ENCODE measurements at regions not wholly inside any gene's neighbourhood (a gene's known extent, or its start where the extent isn't known, plus 50 kb on each side); places are given as distances from the start of the nearest gene placed in this dataset.
"Not testable (repeated sequence)": the region's sequence is repeated elsewhere in the genome, so short reads cannot be mapped to it uniquely, and the experiment has no call there.

- H3K36me3 Mint-ChIP-seq: no peaks in the 10 kb centered on the region
- ATAC-seq: peak; percentile 21
- H3K4me3 Mint-ChIP-seq: no peak overlapping the region
- no peaks in the 10 kb centered on the region for H3K9me3 Mint-ChIP-seq
- no peak for DNase-seq (ENCODE audit: low spot score in 2 of 2)
- no peak overlapping the region for H3K27ac Mint-ChIP-seq
- no peaks in the 10 kb centered on the region for H3K4me1 Mint-ChIP-seq
Observed at GRCh38 chr3:124333931-124334640, 342.2 kb upstream of the ROPN1 start.

- H3K4me1 Mint-ChIP-seq: no peaks in the 10 kb centered on the region
- no peaks in the 10 kb centered on the region for H3K9me3 Mint-ChIP-seq
- H3K4me3 Mint-ChIP-seq: no peak overlapping the region
- no peak overlapping the region for H3K27ac Mint-ChIP-seq
- ATAC-seq (no peak), DNase-seq (ENCODE audit: low spot score in 2 of 2) (no peak)
- no peaks in the 10 kb centered on the region for H3K36me3 Mint-ChIP-seq
Observed at GRCh38 chr3:124336067-124336656, 344.2 kb upstream of the ROPN1 start.

- DNase-seq (ENCODE audit: low spot score in 2 of 2): no peak
- Mint-ChIP-seq H3K36me3 (no peaks in the 10 kb centered on the region), H3K9me3 (no peaks in the 10 kb centered on the region), H3K4me3 (no peak overlapping the region), H3K27ac (no peak overlapping the region), H3K4me1 (no peaks in the 10 kb centered on the region)
- no peak for ATAC-seq
Observed at GRCh38 chr3:124345845-124346244, 353.9 kb upstream of the ROPN1 start.

DNA sequence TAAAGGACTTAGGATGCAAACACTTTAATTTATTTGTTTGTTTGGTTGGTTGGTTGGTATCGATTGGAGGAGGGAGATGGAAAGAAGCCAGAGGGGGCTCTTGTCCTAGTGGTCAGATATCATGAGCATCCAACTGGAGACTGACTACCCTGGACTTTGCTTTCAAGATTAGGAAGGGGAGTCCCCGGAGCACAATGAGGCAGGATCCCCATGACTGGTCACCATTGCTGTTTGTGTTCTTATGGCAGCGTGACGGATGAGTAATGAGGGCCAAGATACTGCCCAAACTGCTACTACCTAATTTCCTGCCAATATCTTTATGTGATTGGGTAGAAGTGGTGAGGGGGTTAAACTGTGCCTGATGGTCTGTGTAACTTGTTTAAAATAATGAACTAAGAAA lies 354.6 kb upstream of the ROPN1 start:
- DNase-seq (ENCODE audit: low spot score in 2 of 2) (no peak), ATAC-seq (no peak)
- Mint-ChIP-seq H3K4me1 (no peaks in the 10 kb centered on the region), H3K27ac (no peak overlapping the region), H3K9me3 (no peaks in the 10 kb centered on the region), H3K4me3 (no peak overlapping the region), H3K36me3 (no peaks in the 10 kb centered on the region)

- H3K4me3 Mint-ChIP-seq: no peak overlapping the region
- no peaks in the 10 kb centered on the region for H3K4me1 Mint-ChIP-seq
- no peaks in the 10 kb centered on the region for H3K36me3 Mint-ChIP-seq
- DNase-seq (ENCODE audit: low spot score in 2 of 2) (no peak), ATAC-seq (no peak)
- no peaks in the 10 kb centered on the region for H3K9me3 Mint-ChIP-seq
- no peak overlapping the region for H3K27ac Mint-ChIP-seq
Observed at GRCh38 chr3:124347418-124347817, 355.5 kb upstream of the ROPN1 start.

DNA sequence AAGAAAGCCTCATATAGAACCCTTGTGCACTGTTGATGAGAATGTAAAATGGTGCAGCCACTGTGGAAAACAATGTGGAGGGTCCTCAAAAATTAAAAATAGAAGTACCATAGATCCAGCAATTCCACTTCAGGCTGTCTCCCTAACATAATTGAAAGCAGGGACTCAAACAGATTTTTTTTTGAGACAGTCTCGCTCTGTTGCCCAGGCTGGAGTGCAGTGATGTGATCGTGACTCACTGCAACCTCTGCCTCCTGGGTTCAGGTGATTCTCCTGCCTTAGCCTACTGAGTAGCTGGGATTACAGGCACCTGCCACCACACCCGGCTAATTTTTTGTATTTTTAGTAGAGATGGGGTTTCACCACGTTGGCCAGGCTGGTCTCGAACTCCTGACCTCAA lies 356.6 kb upstream of the ROPN1 start:
- not testable (repeated sequence) for H3K4me1 Mint-ChIP-seq; DNase-seq (ENCODE audit: low spot score in 2 of 2); H3K27ac Mint-ChIP-seq; ATAC-seq; H3K4me3 Mint-ChIP-seq; H3K9me3 Mint-ChIP-seq; H3K36me3 Mint-ChIP-seq

GRCh38 chr3:124351430-124352148 lies 359.7 kb upstream of the ROPN1 start:
- Mint-ChIP-seq H3K4me1 (no peaks in the 10 kb centered on the region), H3K4me3 (no peak overlapping the region), H3K36me3 (no peaks in the 10 kb centered on the region), H3K9me3 (no peaks in the 10 kb centered on the region), H3K27ac (no peak overlapping the region)
- no peak for DNase-seq (ENCODE audit: low spot score in 2 of 2)
- ATAC-seq: no peak

GRCh38 chr3:124352149-124352539 lies 360.2 kb upstream of the ROPN1 start:
- no peaks in the 10 kb centered on the region for H3K4me1 Mint-ChIP-seq

GRCh38 chr3:124353691-124354090 lies 361.8 kb upstream of the ROPN1 start:
- no peak for ATAC-seq

More at GRCh38 chr3:124352149-124352539, 360.2 kb upstream of the ROPN1 start:
- H3K27ac Mint-ChIP-seq: no peak overlapping the region
- H3K9me3 Mint-ChIP-seq: peaks cover 2% of the 10 kb centered on the region
- ATAC-seq: no peak
- no peak overlapping the region for H3K4me3 Mint-ChIP-seq
- no peaks in the 10 kb centered on the region for H3K36me3 Mint-ChIP-seq
- no peak for DNase-seq (ENCODE audit: low spot score in 2 of 2)

GRCh38 chr3:124354150-124354549 lies 362.2 kb upstream of the ROPN1 start:
- DNase-seq (ENCODE audit: low spot score in 2 of 2): no peak
- Mint-ChIP-seq H3K9me3 (peaks cover 5% of the 10 kb centered on the region), H3K27ac (no peak overlapping the region), H3K4me3 (no peak overlapping the region), H3K36me3 (no peaks in the 10 kb centered on the region), H3K4me1 (no peaks in the 10 kb centered on the region)
- no peak for ATAC-seq

More at GRCh38 chr3:124353691-124354090, 361.8 kb upstream of the ROPN1 start:
- Mint-ChIP-seq H3K9me3 (peaks cover 5% of the 10 kb centered on the region), H3K4me3 (no peak overlapping the region), H3K36me3 (no peaks in the 10 kb centered on the region), H3K4me1 (no peaks in the 10 kb centered on the region), H3K27ac (no peak overlapping the region)
- no peak for DNase-seq (ENCODE audit: low spot score in 2 of 2)

GRCh38 chr3:124358156-124358555 lies 366.2 kb upstream of the ROPN1 start:
- DNase-seq (ENCODE audit: low spot score in 2 of 2) (no peak), ATAC-seq (no peak)
- H3K4me1 Mint-ChIP-seq: no peaks in the 10 kb centered on the region
- H3K27ac Mint-ChIP-seq: no peak overlapping the region
- peaks cover 5% of the 10 kb centered on the region for H3K9me3 Mint-ChIP-seq
- H3K36me3 Mint-ChIP-seq: no peaks in the 10 kb centered on the region
- no peak overlapping the region for H3K4me3 Mint-ChIP-seq

DNA sequence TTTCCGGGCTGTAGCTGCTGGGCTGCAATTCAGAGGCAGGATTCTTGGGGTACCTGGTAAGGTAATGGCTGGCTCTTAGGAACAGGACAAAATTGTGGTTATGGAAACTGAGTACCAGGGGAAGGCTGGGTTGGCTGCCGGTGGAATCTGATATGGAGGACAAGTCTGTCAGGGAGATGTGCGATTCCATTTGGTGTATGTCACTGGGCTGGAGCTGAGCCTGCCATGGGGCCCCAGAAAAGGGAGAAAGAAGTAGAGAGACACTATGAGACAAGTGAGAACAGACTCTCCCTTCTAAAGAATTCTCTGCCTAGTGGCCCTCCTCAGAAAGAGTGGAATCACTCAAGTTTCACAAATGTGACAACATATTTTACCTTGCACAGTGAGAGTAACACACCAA lies 368.2 kb upstream of the ROPN1 start:
- no peak overlapping the region for H3K4me3 Mint-ChIP-seq
- no peaks in the 10 kb centered on the region for H3K36me3 Mint-ChIP-seq
- H3K9me3 Mint-ChIP-seq: peaks cover 5% of the 10 kb centered on the region
- no peaks in the 10 kb centered on the region for H3K4me1 Mint-ChIP-seq
- ATAC-seq (no peak), DNase-seq (ENCODE audit: low spot score in 2 of 2) (no peak)
- no peak overlapping the region for H3K27ac Mint-ChIP-seq

- ATAC-seq (no peak), DNase-seq (ENCODE audit: low spot score in 2 of 2) (no peak)
- Mint-ChIP-seq H3K27ac (no peak overlapping the region), H3K9me3 (peaks cover 5% of the 10 kb centered on the region), H3K4me3 (no peak overlapping the region), H3K36me3 (no peaks in the 10 kb centered on the region), H3K4me1 (no peaks in the 10 kb centered on the region)
Observed at GRCh38 chr3:124360563-124360962, 368.6 kb upstream of the ROPN1 start.

DNA sequence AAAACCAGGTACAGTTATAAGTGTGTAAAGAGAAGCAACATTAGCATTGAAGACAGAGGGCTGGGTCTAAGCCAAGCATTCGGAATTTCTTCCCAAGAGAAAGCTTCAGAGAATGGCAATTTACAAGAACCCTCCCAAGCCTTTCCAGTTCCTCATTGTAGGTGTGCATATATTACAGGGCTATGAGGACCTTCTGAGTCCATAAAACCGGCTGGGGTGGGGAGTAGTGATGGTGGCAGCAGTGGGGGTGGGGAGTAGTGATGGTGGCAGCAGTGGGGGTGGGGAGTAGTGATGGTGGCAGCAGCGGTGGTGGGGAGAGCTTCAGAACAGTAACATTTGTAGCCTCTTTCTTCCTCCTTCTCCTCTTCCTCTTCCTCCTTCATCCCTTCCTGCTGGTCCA lies 368.7 kb upstream of the UMPS start:
- no peak for ATAC-seq
- DNase-seq (ENCODE audit: low spot score in 2 of 2): no peak
- Mint-ChIP-seq H3K9me3 (peaks cover 5% of the 10 kb centered on the region), H3K27ac (no peak overlapping the region), H3K4me3 (no peak overlapping the region), H3K4me1 (no peaks in the 10 kb centered on the region), H3K36me3 (no peaks in the 10 kb centered on the region)

- ATAC-seq: no peak
- DNase-seq (ENCODE audit: low spot score in 2 of 2): no peak
- H3K9me3 Mint-ChIP-seq: peaks cover under 1% of the 10 kb centered on the region
- no peaks in the 10 kb centered on the region for H3K36me3 Mint-ChIP-seq
- no peak overlapping the region for H3K27ac Mint-ChIP-seq
- H3K4me1 Mint-ChIP-seq: no peaks in the 10 kb centered on the region
- no peak overlapping the region for H3K4me3 Mint-ChIP-seq
Observed at GRCh38 chr3:124362455-124362854, 367.8 kb upstream of the UMPS start.

DNA sequence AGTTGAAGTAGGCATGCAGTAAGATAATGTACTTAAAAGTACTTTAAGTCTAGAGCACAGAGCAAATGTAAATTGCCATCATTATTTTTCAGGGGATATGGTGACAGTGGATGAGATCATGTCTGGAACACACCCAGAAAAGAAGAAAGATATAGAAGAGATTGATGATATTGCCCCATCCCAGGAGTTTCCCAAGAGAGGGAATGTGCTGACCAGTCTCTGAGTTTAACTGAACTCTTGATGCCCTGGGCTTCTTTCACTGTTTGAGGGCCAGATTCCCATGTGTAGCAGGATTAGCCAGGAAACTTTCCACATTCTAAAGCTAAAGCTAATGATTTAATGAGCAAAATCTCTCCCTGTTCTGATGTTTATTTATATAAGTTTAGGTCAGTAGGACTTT lies 366.8 kb upstream of the UMPS start:
- H3K9me3 Mint-ChIP-seq: no peaks in the 10 kb centered on the region
- ATAC-seq (no peak), DNase-seq (ENCODE audit: low spot score in 2 of 2) (no peak)
- no peaks in the 10 kb centered on the region for H3K36me3 Mint-ChIP-seq
- H3K27ac Mint-ChIP-seq: no peak overlapping the region
- no peak overlapping the region for H3K4me3 Mint-ChIP-seq
- no peaks in the 10 kb centered on the region for H3K4me1 Mint-ChIP-seq

Measured in stimulated activated effector memory CD8-positive, alpha-beta T cell treated with anti-CD3 and anti-CD28 coated beads, Interleukin-12 subunit alpha, Interleukin-12 subunit beta, amount 100 ng/mL, for 72 hours (primary cell).